Heart left ventricle (tissue), 16 donors: ENCODE measurements at regions not wholly inside any gene's neighbourhood (a gene's known extent, or its start where the extent isn't known, plus 50 kb on each side); places are given as distances from the start of the nearest gene placed in this dataset.
"Not testable (repeated sequence)": the region's sequence is repeated elsewhere in the genome, so short reads cannot be mapped to it uniquely, and the experiment has no call there.

Experiments
- ATAC-seq, 4 donors: fragments of 200-7000 bp; cut with Tn5 transposase; one replicate each; pipeline ENCODE4 v1.9.1; 2020 to 2022; ENCODE audit warnings: moderate library complexity in 4 of 4, mild to moderate bottlenecking in 3 of 4, moderate number of reproducible peaks in 1 of 4
- DNase-seq, 5 donors: peaks; one replicate each; pipeline ENCODE4 v3.0.0-alpha.2; 2020
- H3K27ac ChIP-seq, 12 donors: fragments of 200-600 bp; sonication (generic) in 4 of 12; one replicate each; pipeline versions ENCODE4 v1.5.0 to v1.8.0; 2016 to 2022; ENCODE audit warnings: mild to moderate bottlenecking in 2 of 12
- H3K27me3 ChIP-seq, 9 donors: fragments of 200-600 bp; sonication (generic) in 2 of 9; one replicate each; pipeline versions ENCODE4 v1.5.1 to v1.8.0; 2016 to 2022; ENCODE audit warnings: mild to moderate bottlenecking in 3 of 9
- H3K36me3 ChIP-seq, 9 donors: fragments of 200-600 bp; sonication (generic) in 2 of 9; one replicate each; pipeline versions ENCODE4 v1.5.0 to v1.8.0; 2018 to 2022; ENCODE audit warnings: mild to moderate bottlenecking in 2 of 9
- H3K4me1 ChIP-seq, 12 donors: fragments of 200-600 bp; sonication (generic) in 4 of 12; one replicate each; pipeline versions ENCODE4 v1.5.0 to v1.8.0; 2016 to 2022; ENCODE audit warnings: mild to moderate bottlenecking in 3 of 12
- H3K4me3 ChIP-seq, 12 donors: fragments of 200-600 bp; sonication (generic) in 4 of 12; one replicate each; pipeline versions ENCODE4 v1.5.0 to v1.8.0; 2017 to 2022; ENCODE audit warnings: mild to moderate bottlenecking in 9 of 12, moderate library complexity in 4 of 12
- H3K9me3 ChIP-seq, 12 donors: fragments of 200-600 bp; sonication (generic) in 4 of 12; one replicate each; pipeline versions ENCODE4 v1.5.0 to v1.8.0; 2016 to 2022; ENCODE audit warnings: mild to moderate bottlenecking in 1 of 12
- WGBS, 4 donors: extraction: QIAGEN DNeasy Blood & Tissue Kit in 2 of 4; methylation state at CpG; one replicate each; pipeline versions ENCODE4 v1.1.5 to v1.1.7; 2013 to 2018; 5-methylcytosine and 5-hydroxymethylcytosine counted together
- intact Hi-C, 10 donors: fragments of 100-400 bp; cut with DNase I; formaldehyde crosslinking; loops; one replicate each; pipeline versions ENCODE4 v1.11.1 to v1.14.2; 2022
- donor health status: ischemic (EF 13 %, LVEDD 7.1; RV severe dilation, severe dysfunction).
- donor health status: healthy with polysubstance abuse.
- donor health status: DM: no; HTN: yes; CAD: no.
- donor health status: DM: no; HTN: no; CAD: no.
- donor health status: ischemic (EF 25% LVEDD 6.9; RV normal size, moderate dysfunction).
- donor health status: ischemic (EF 25% LVEDD 5.7; RV mildly dilated, moderate dysfunction).
- donor health status: healthy.
- donor health status: DM: yes; HTN: yes; CAD: no.
- donor health status: ischemic (EF 35%, LVEDD 5.7; RV mildly dilated, moderate dysfunction).
- donor health status: nonischemic (EF 11% LVEDD 7.7; RV severe dilation, severe dysfunction).
- donor health status: DM: yes; HTN: yes; CAD: no.
- donor health status: PGD.
- donor health status: ischemic (EF 29% LVEDD 5.4; RV normal size, mild dysfunction).
- donor health status: nonischemic (EF 23%, LVEDD 6.1; RV moderate dilation, normal function).

GRCh38 chr15:31708703-31709327 lies 321.5 kb upstream of the CHRNA7 start:
- H3K9me3 ChIP-seq, DNase-seq, H3K27me3 ChIP-seq, H3K27ac ChIP-seq, intact Hi-C loops, H3K36me3 ChIP-seq, ATAC-seq, H3K4me3 ChIP-seq, H3K4me1 ChIP-seq: not testable (repeated sequence)
- WGBS, 4 donors, result 17 to 61% (median 57%) methylated on average over 1 to 6 of the region's 9 CpGs

GRCh38 chr15:31709479-31709878 lies 320.8 kb upstream of the CHRNA7 start:
- H3K4me1 ChIP-seq, ATAC-seq, H3K27ac ChIP-seq, H3K27me3 ChIP-seq, DNase-seq, H3K9me3 ChIP-seq, H3K36me3 ChIP-seq, H3K4me3 ChIP-seq, intact Hi-C loops: not testable (repeated sequence)
- WGBS, 4 donors, result 78 to 89% (median 82%) methylated on average over 2 to 3 of the region's 3 CpGs; no CpG with 5 or more reads in 1 of the 4 donors

- DNase-seq, H3K4me3 ChIP-seq, H3K27me3 ChIP-seq, ATAC-seq, H3K4me1 ChIP-seq, H3K36me3 ChIP-seq, H3K9me3 ChIP-seq, H3K27ac ChIP-seq: not testable (repeated sequence)
- intact Hi-C loops, result loop anchor here in 1 of 10 donors (10.0 kb wide), 1 partner anchor 164 kb away; the partner anchor contains the start of gene OTUD7A
- 88 to 100% (median 98%) methylated on average over 1 to 4 of the region's 4 CpGs for WGBS, 4 donors
Measured at GRCh38 chr15:31710806-31711205, 319.5 kb upstream of the CHRNA7 start.

GRCh38 chr15:31715208-31715607 lies 315.1 kb upstream of the CHRNA7 start:
- DNase-seq, H3K4me1 ChIP-seq, H3K36me3 ChIP-seq, H3K27ac ChIP-seq, H3K4me3 ChIP-seq, H3K27me3 ChIP-seq, ATAC-seq, H3K9me3 ChIP-seq: not testable (repeated sequence)
- intact Hi-C loops, result loop anchor here in 1 of 10 donors (10.0 kb wide), 1 partner anchor 160 kb away; the partner anchor contains the start of gene OTUD7A
- WGBS, 4 donors, result 0 to 50% (median 33%) methylated on average over 1 to 2 of the region's 3 CpGs; no CpG with 5 or more reads in 1 of the 4 donors

- not testable (repeated sequence) for ATAC-seq, H3K27ac ChIP-seq, H3K4me1 ChIP-seq, H3K4me3 ChIP-seq, H3K36me3 ChIP-seq, DNase-seq, H3K9me3 ChIP-seq, H3K27me3 ChIP-seq
- intact Hi-C loops, result loop anchor here in 1 of 10 donors (10.0 kb wide), 1 partner anchor 156 kb away; the partner anchor contains the start of gene OTUD7A
- 46 to 67% (median 52%) methylated on average over 1 of the region's 1 CpG; no CpG with 5 or more reads in 1 of the 4 donors for WGBS, 4 donors
Measured at GRCh38 chr15:31718625-31719024, 311.7 kb upstream of the CHRNA7 start.

- not testable (repeated sequence) for H3K36me3 ChIP-seq, H3K27ac ChIP-seq, H3K4me1 ChIP-seq, H3K4me3 ChIP-seq, H3K27me3 ChIP-seq, H3K9me3 ChIP-seq
- WGBS, 4 donors, result 33 to 44% (median 38%) methylated on average over 7 of the region's 7 CpGs
- ATAC-seq (peak; percentile 82 to 93 (median 84)), DNase-seq (peak in 2 of 5 donors; percentile 23 to 39)
- intact Hi-C loops, result loop anchor here in 1 of 10 donors (10.0 kb wide), 1 partner anchor 155 kb away; the partner anchor contains the start of gene OTUD7A
Measured at GRCh38 chr15:31719396-31720022, 310.8 kb upstream of the CHRNA7 start.

- H3K4me1 ChIP-seq, H3K27ac ChIP-seq, H3K36me3 ChIP-seq, ATAC-seq, intact Hi-C loops, DNase-seq, H3K27me3 ChIP-seq, H3K9me3 ChIP-seq, H3K4me3 ChIP-seq: not testable (repeated sequence)
- 86 to 95% (median 89%) methylated on average over 5 to 10 of the region's 10 CpGs for WGBS, 4 donors
Measured at GRCh38 chr15:31723019-31723418, 307.3 kb upstream of the CHRNA7 start.

- H3K4me3 ChIP-seq, intact Hi-C loops, H3K4me1 ChIP-seq, H3K27ac ChIP-seq, H3K9me3 ChIP-seq, DNase-seq, ATAC-seq, H3K27me3 ChIP-seq, H3K36me3 ChIP-seq: not testable (repeated sequence)
- 72 to 83% (median 75%) methylated on average over 5 of the region's 5 CpGs for WGBS, 4 donors
Measured at GRCh38 chr15:31724903-31725302, 305.4 kb upstream of the CHRNA7 start.

GRCh38 chr15:31725619-31726018 lies 304.7 kb upstream of the CHRNA7 start:
- H3K9me3 ChIP-seq, H3K27ac ChIP-seq, H3K36me3 ChIP-seq, H3K4me3 ChIP-seq, H3K4me1 ChIP-seq, H3K27me3 ChIP-seq, intact Hi-C loops: not testable (repeated sequence)
- 63 to 71% (median 66%) methylated on average over 3 of the region's 3 CpGs for WGBS, 4 donors
- ATAC-seq, result peak in 1 of 4 donors; percentile 38
- peak in 1 of 5 donors; percentile 30 for DNase-seq
